A549 (cell line): ENCODE measurements at regions not wholly inside any gene's neighbourhood (a gene's known extent, or its start where the extent isn't known, plus 50 kb on each side); places are given as distances from the start of the nearest gene placed in this dataset.

Experiments
- CTCF ChIP-seq: fragments of >200 bp; sonication (Bioruptor Twin); formaldehyde crosslinking; IDR thresholded peaks from 3 replicates; pipeline ENCODE4 v1.5.1; 2016
- HMGXB4 ChIP-seq: fragments of 250-450 bp; sonication (Bioruptor Pico); IDR thresholded peaks from 2 replicates; pipeline ENCODE4 v1.5.0; 2021; ENCODE audit warnings: mild to moderate bottlenecking, moderate library complexity, borderline replicate concordance
- HOXB5 ChIP-seq: fragments of 250-450 bp; sonication (Bioruptor Pico); IDR thresholded peaks from 2 replicates; pipeline ENCODE4 v1.5.0; 2020; ENCODE audit warnings: mild to moderate bottlenecking, moderate library complexity
- JUN ChIP-seq, 2 experiments: fragments of >200 bp; sonication (Bioruptor Twin); formaldehyde crosslinking; IDR thresholded peaks; 2 replicates in 1 of 2; 3 replicates in 1 of 2; pipeline ENCODE4 v1.6.1; 2016 to 2017
- PBX3 ChIP-seq: IDR thresholded peaks from 2 replicates; pipeline ENCODE4 v1.6.1; 2012
- POLR2A ChIP-seq: IDR thresholded peaks from 2 replicates; pipeline ENCODE4 v1.6.1; 2012; ENCODE audit warnings: mild to moderate bottlenecking, low read length
- RAD21 ChIP-seq, 2 experiments: fragments of >200 bp in 1 of 2; sonication (Bioruptor Twin) in 1 of 2; formaldehyde crosslinking in 1 of 2; IDR thresholded peaks in 1 of 2; conservative IDR thresholded peaks in 1 of 2; 2 replicates in 1 of 2; 3 replicates in 1 of 2; pipeline ENCODE4 v1.6.1; 2012 to 2018; ENCODE audit warnings: inconsistent platforms in 1 of 2
- REST ChIP-seq: fragments of 200-600 bp; sonication (generic); IDR thresholded peaks from 2 replicates; pipeline ENCODE4 v1.6.1; 2016; ENCODE audit warnings: antibody characterized with exemption, mild to moderate bottlenecking, moderate library complexity
- RNF2 ChIP-seq: fragments of 200-600 bp; sonication (generic); IDR thresholded peaks from 2 replicates; pipeline ENCODE4 v1.6.1; 2016; ENCODE audit warnings: low read depth, mild to moderate bottlenecking, antibody characterized with exemption, moderate library complexity, borderline replicate concordance
- SREBF2 ChIP-seq: fragments of 450-650 bp; IDR thresholded peaks from 2 replicates; pipeline ENCODE4 v1.6.1; 2014; ENCODE audit warnings: mild to moderate bottlenecking, moderate library complexity
- USF2 ChIP-seq: fragments of 450-650 bp; IDR thresholded peaks from 2 replicates; pipeline ENCODE4 v1.6.1; 2014; ENCODE audit warnings: antibody characterized with exemption
- ZFP36 ChIP-seq: fragments of 450-650 bp; IDR thresholded peaks from 2 replicates; pipeline ENCODE4 v1.6.1; 2014; ENCODE audit warnings: borderline replicate concordance; ENCODE audit not compliant: partially characterized antibody

GRCh38 chr11:41848349-41848748 lies 388.9 kb upstream of the LRRC4C start:
- no peak for TF ChIP-seq REST
- no peak for TF ChIP-seq RNF2
- no peak for TF ChIP-seq CTCF
- no peak for TF ChIP-seq SREBF2
- TF ChIP-seq POLR2A, result no peak
- no peak for TF ChIP-seq HMGXB4 (CRISPR knock-in tag)
- TF ChIP-seq RAD21 (conservative IDR thresholded peaks at IDR 0.05 in 1 of 2, IDR thresholded peaks at IDR 0.05 in 1 of 2), result no peak
- no peak for TF ChIP-seq JUN (IDR thresholded peaks at IDR 0.05)
- no peak for TF ChIP-seq USF2
- TF ChIP-seq HOXB5 (CRISPR knock-in tag), result no peak
- no peak for TF ChIP-seq PBX3
- TF ChIP-seq ZFP36, result no peak
